Activated CD8-positive, alpha-beta memory T cell treated with anti-CD3 and anti-CD28 coated beads, Interleukin-2, amount 50 U/mL, for 48 hours (primary cell): ENCODE measurements at regions not wholly inside any gene's neighbourhood (a gene's known extent, or its start where the extent isn't known, plus 50 kb on each side); places are given as distances from the start of the nearest gene placed in this dataset.
A peak's percentile ranks its signal among the peaks of the same experiment; 100 is the strongest.
"Not testable (repeated sequence)": the region's sequence is repeated elsewhere in the genome, so short reads cannot be mapped to it uniquely, and the experiment has no call there.

Experiments
- DNase-seq: peaks from one replicate; pipeline ENCODE4 v3.0.0-alpha.2; 2020

GRCh38 chr14:81971911-81972310 lies 438.3 kb upstream of the SEL1L start:
- no peak for DNase-seq

GRCh38 chr14:81972601-81973000 lies 438.9 kb upstream of the SEL1L start:
- no peak for DNase-seq

- no peak for DNase-seq
Measured at GRCh38 chr14:81974543-81974942, 440.9 kb upstream of the SEL1L start.

- DNase-seq = no peak
Measured at GRCh38 chr14:81980601-81981306, 447.1 kb upstream of the SEL1L start.

GRCh38 chr14:81981307-81981675 lies 447.6 kb upstream of the SEL1L start:
- DNase-seq = no peak

- DNase-seq = no peak
Measured at GRCh38 chr14:81982046-81982445, 448.4 kb upstream of the SEL1L start.

GRCh38 chr14:81986005-81986404 lies 452.4 kb upstream of the SEL1L start:
- DNase-seq = no peak

- DNase-seq = no peak
Measured at GRCh38 chr14:81989211-81989610, 455.6 kb upstream of the SEL1L start.

GRCh38 chr14:81990312-81990761 lies 456.7 kb upstream of the SEL1L start:
- DNase-seq = peak; percentile 57

GRCh38 chr14:81991998-81992397 lies 458.3 kb upstream of the SEL1L start:
- no peak for DNase-seq

GRCh38 chr14:81993432-81993831 lies 459.8 kb upstream of the SEL1L start:
- no peak for DNase-seq

GRCh38 chr14:82003426-82003825 lies 469.8 kb upstream of the SEL1L start:
- no peak for DNase-seq

- DNase-seq = no peak
Measured at GRCh38 chr14:82009076-82009475, 475.4 kb upstream of the SEL1L start.

- no peak for DNase-seq
Measured at GRCh38 chr14:82009993-82010392, 476.3 kb upstream of the SEL1L start.

GRCh38 chr14:82011460-82011859 lies 477.8 kb upstream of the SEL1L start:
- no peak for DNase-seq

- no peak for DNase-seq
Measured at GRCh38 chr14:82029038-82029437, 495.4 kb upstream of the SEL1L start.

- DNase-seq = no peak
Measured at GRCh38 chr14:82035397-82035796, 501.7 kb upstream of the SEL1L start.

GRCh38 chr14:82038066-82038465 lies 504.4 kb upstream of the SEL1L start:
- not testable (repeated sequence) for DNase-seq

GRCh38 chr14:82045339-82045738 lies 511.7 kb upstream of the SEL1L start:
- DNase-seq = no peak

GRCh38 chr14:82046512-82047226 lies 513.0 kb upstream of the SEL1L start:
- DNase-seq = no peak

GRCh38 chr14:82047777-82048470 lies 514.3 kb upstream of the SEL1L start:
- no peak for DNase-seq

- DNase-seq = no peak
Measured at GRCh38 chr14:82052778-82053177, 519.1 kb upstream of the SEL1L start.

- no peak for DNase-seq
Measured at GRCh38 chr14:82055515-82056115, 522.0 kb upstream of the SEL1L start.

GRCh38 chr14:82060219-82060618 lies 526.6 kb upstream of the SEL1L start:
- DNase-seq = no peak
